Hepatocyte (in vitro differentiated cells): ENCODE measurements at regions not wholly inside any gene's neighbourhood (a gene's known extent, or its start where the extent isn't known, plus 50 kb on each side); places are given as distances from the start of the nearest gene placed in this dataset.

Experiments
- EZH2 ChIP-seq: fragments of 200-600 bp; sonication (generic); IDR thresholded peaks from 2 replicates; pipeline ENCODE4 v1.6.1; 2016; ENCODE audit warnings: antibody characterized with exemption, mild to moderate bottlenecking, borderline replicate concordance
- EZH2phosphoT487 ChIP-seq: fragments of 200-600 bp; sonication (generic); IDR thresholded peaks from one replicate; pipeline ENCODE4 v1.6.1; 2018; ENCODE audit warnings: antibody characterized with exemption, mild to moderate bottlenecking, low read depth, moderate library complexity; ENCODE audit not compliant: unreplicated experiment, severe bottlenecking
- TF ChIP-seq, protein P1 (sequence below): fragments of 200-600 bp; sonication (generic); IDR thresholded peaks from 2 replicates; pipeline ENCODE4 v1.5.1; 2016; ENCODE audit warnings: antibody characterized with exemption, mild to moderate bottlenecking; ENCODE audit not compliant: poor library complexity

DNA sequence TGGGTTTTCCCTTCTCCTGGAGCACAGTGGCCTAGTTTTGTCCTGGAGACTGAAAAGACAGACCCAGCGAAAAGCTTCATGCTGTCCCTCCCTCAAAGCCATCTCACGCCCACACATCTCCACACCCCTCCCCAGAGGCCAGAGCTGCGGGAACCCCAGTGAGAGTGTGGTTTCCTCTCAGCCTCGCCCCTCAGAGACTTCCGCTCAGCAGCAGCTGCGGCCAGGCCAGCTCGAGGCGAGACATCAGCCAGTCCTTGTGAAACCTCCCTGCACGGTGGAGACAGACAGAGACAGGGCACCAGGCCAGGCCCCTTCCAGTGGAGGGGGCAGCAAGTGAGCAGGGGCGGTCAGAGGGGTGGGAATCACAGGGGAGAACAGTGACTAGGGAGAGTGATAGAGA, 77.0 kb upstream of the TNRC6C start:
- TF ChIP-seq, protein P1, sequence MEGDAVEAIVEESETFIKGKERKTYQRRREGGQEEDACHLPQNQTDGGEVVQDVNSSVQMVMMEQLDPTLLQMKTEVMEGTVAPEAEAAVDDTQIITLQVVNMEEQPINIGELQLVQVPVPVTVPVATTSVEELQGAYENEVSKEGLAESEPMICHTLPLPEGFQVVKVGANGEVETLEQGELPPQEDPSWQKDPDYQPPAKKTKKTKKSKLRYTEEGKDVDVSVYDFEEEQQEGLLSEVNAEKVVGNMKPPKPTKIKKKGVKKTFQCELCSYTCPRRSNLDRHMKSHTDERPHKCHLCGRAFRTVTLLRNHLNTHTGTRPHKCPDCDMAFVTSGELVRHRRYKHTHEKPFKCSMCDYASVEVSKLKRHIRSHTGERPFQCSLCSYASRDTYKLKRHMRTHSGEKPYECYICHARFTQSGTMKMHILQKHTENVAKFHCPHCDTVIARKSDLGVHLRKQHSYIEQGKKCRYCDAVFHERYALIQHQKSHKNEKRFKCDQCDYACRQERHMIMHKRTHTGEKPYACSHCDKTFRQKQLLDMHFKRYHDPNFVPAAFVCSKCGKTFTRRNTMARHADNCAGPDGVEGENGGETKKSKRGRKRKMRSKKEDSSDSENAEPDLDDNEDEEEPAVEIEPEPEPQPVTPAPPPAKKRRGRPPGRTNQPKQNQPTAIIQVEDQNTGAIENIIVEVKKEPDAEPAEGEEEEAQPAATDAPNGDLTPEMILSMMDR = no peak
- no peak for TF ChIP-seq EZH2
- TF ChIP-seq EZH2phosphoT487 = no peak
